Erythroblast (primary cell): ENCODE measurements at regions not wholly inside any gene's neighbourhood (a gene's known extent, or its start where the extent isn't known, plus 50 kb on each side); places are given as distances from the start of the nearest gene placed in this dataset.

ENCODE experiments used
- GATA1 ChIP-seq: IDR thresholded peaks from 2 replicates; pipeline ENCODE4 v1.6.1; 2011; ENCODE audit warnings: low read depth, mild to moderate bottlenecking, control low read depth, low read length, moderate library complexity
- POLR2A ChIP-seq: IDR thresholded peaks from 2 replicates; pipeline ENCODE4 v1.6.1; 2011; ENCODE audit warnings: mild to moderate bottlenecking, low read length

- no peak for TF ChIP-seq POLR2A
- no peak for TF ChIP-seq GATA1
Measured at GRCh38 chr13:108408672-108409071, 139.2 kb downstream of the TNFSF13B start.
